H1 (cell line): ENCODE measurements at regions not wholly inside any gene's neighbourhood (a gene's known extent, or its start where the extent isn't known, plus 50 kb on each side); places are given as distances from the start of the nearest gene placed in this dataset.

Source experiments
- ASH2L ChIP-seq: fragments of 200-600, 300-600 bp; sonication (generic); IDR thresholded peaks from one replicate; pipeline ENCODE4 v1.7.1; 2017; ENCODE audit warnings: low read length
- BCL11A ChIP-seq, 2 experiments: IDR thresholded peaks; one replicate each; pipeline ENCODE4 v1.6.1; 2011; ENCODE audit warnings: low read depth in 2 of 2, low read length in 2 of 2, mild to moderate bottlenecking in 2 of 2
- CEBPB ChIP-seq: IDR thresholded peaks from 2 replicates; pipeline ENCODE4 v1.6.1; 2012; ENCODE audit warnings: low read depth, low read length
- CTBP2 ChIP-seq: IDR thresholded peaks from 2 replicates; pipeline ENCODE4 v1.7.0; 2011; ENCODE audit warnings: borderline replicate concordance, mild to moderate bottlenecking, moderate library complexity, mixed read lengths, low read length; ENCODE audit not compliant: insufficient read depth, insufficient read length
- GTF2F1 ChIP-seq: IDR thresholded peaks from 2 replicates; pipeline ENCODE4 v1.6.1; 2012; ENCODE audit warnings: low read depth, low read length, improper control_type of control experiment, borderline replicate concordance
- KDM1A ChIP-seq: fragments of 200-600, 300-600 bp; sonication (generic); IDR thresholded peaks from 2 replicates; pipeline ENCODE4 v1.7.1; 2016; ENCODE audit warnings: mild to moderate bottlenecking, low read length, borderline replicate concordance
- SAP30 ChIP-seq: fragments of 300-600 bp; sonication (generic); IDR thresholded peaks from 2 replicates; pipeline ENCODE4 v1.7.1; 2012; ENCODE audit warnings: low read length, moderate library complexity, mild to moderate bottlenecking, inconsistent platforms; ENCODE audit not compliant: insufficient read depth, insufficient replicate concordance
- SP4 ChIP-seq: IDR thresholded peaks from 2 replicates; pipeline ENCODE4 v1.6.1; 2012; ENCODE audit warnings: low read length, inconsistent platforms
- TCF12 ChIP-seq: IDR thresholded peaks from 2 replicates; pipeline ENCODE4 v1.6.1; 2011; ENCODE audit warnings: low read depth, mild to moderate bottlenecking, low read length
- ZNF274 ChIP-seq: IDR thresholded peaks from 2 replicates; pipeline ENCODE4 v1.7.0; 2012; ENCODE audit warnings: low read length, borderline replicate concordance; ENCODE audit errors: extremely low read depth

DNA sequence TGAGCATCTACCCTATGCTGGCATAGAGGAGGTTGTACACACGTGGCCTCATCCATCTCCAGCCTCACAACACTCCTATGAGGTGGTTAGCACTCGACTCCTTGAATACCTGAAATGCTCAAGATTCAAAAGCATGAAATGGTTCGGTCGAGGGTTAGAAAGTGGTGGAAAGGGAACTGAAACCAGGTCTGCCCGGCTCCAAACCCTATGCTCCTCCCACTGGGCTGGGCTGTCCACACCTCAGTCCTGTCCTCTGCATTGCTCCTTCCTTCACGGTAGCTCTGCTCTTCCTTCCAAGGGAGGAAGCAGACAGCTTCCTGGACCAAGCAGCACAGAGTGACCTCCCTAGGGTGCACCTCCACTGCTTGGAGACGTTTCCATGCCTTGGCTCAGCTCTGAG, 565.2 kb upstream of the ID2 start (continued):
- TF ChIP-seq GTF2F1 (no peak), ZNF274 (no peak), ASH2L (no peak), BCL11A (IDR thresholded peaks at IDR 0.05; ENCODE audit: low read depth in 2 of 2, low read length in 2 of 2) (no peak), SAP30 (no peak), SP4 (no peak), CEBPB (no peak), TCF12 (no peak), CTBP2 (no peak), KDM1A (no peak)
